ENCODE measurements at regions not wholly inside any gene's neighbourhood (a gene's known extent, or its start where the extent isn't known, plus 50 kb on each side); places are given as distances from the start of the nearest gene placed in this dataset.
A peak's percentile ranks its signal among the peaks of the same experiment; 100 is the strongest.

GRCh38 chr5:122701640-122702523 is 73.0 kb upstream of the SNX2 start:
- in situ Hi-C loops (cut with HindIII; ENCODE audit: low pct_unique_long_range_greater_than_20kb, low sequenced_read_pairs): no loop called here
- no peak for DNase-seq (ENCODE audit: low read depth)

- in situ Hi-C loops (cut with HindIII; ENCODE audit: low pct_unique_long_range_greater_than_20kb, low sequenced_read_pairs): no loop called here
- DNase-seq (ENCODE audit: low read depth): no peak
These were observed 72.4 kb upstream of the SNX2 start for GRCh38 chr5:122702524-122702875.

GRCh38 chr5:122703203-122703602 is 71.7 kb upstream of the SNX2 start:
- in situ Hi-C loops (cut with HindIII; ENCODE audit: low pct_unique_long_range_greater_than_20kb, low sequenced_read_pairs): no loop called here
- DNase-seq (ENCODE audit: low read depth): no peak

- peak; percentile 14 for DNase-seq (ENCODE audit: low read depth)
- in situ Hi-C loops (cut with HindIII; ENCODE audit: low pct_unique_long_range_greater_than_20kb, low sequenced_read_pairs): no loop called here
These were observed 70.4 kb upstream of the SNX2 start for GRCh38 chr5:122704247-122705036.

- DNase-seq (ENCODE audit: low read depth): no peak
- in situ Hi-C loops (cut with HindIII; ENCODE audit: low pct_unique_long_range_greater_than_20kb, low sequenced_read_pairs): no loop called here
These were observed 69.0 kb upstream of the SNX2 start for GRCh38 chr5:122705851-122706250.

- DNase-seq (ENCODE audit: low read depth): no peak
- in situ Hi-C loops (cut with HindIII; ENCODE audit: low pct_unique_long_range_greater_than_20kb, low sequenced_read_pairs): no loop called here
These were observed 67.1 kb upstream of the SNX2 start for GRCh38 chr5:122707796-122708195.

GRCh38 chr5:122713041-122713440 is 61.8 kb upstream of the SNX2 start:
- no peak for DNase-seq (ENCODE audit: low read depth)
- in situ Hi-C loops (cut with HindIII; ENCODE audit: low pct_unique_long_range_greater_than_20kb, low sequenced_read_pairs): no loop called here

- in situ Hi-C loops (cut with HindIII; ENCODE audit: low pct_unique_long_range_greater_than_20kb, low sequenced_read_pairs): no loop called here
- no peak for DNase-seq (ENCODE audit: low read depth)
These were observed 59.8 kb upstream of the SNX2 start for GRCh38 chr5:122715095-122715494.

GRCh38 chr5:122718611-122719010 is 56.3 kb upstream of the SNX2 start:
- DNase-seq (ENCODE audit: low read depth): no peak
- in situ Hi-C loops (cut with HindIII; ENCODE audit: low pct_unique_long_range_greater_than_20kb, low sequenced_read_pairs): no loop called here

GRCh38 chr5:122719991-122720746 is 54.7 kb upstream of the SNX2 start:
- in situ Hi-C loops (cut with HindIII; ENCODE audit: low pct_unique_long_range_greater_than_20kb, low sequenced_read_pairs): no loop called here
- no peak for DNase-seq (ENCODE audit: low read depth)

GRCh38 chr5:122721127-122721526 is 53.8 kb upstream of the SNX2 start:
- no peak for DNase-seq (ENCODE audit: low read depth)
- in situ Hi-C loops (cut with HindIII; ENCODE audit: low pct_unique_long_range_greater_than_20kb, low sequenced_read_pairs): no loop called here

GRCh38 chr5:122722341-122722740 is 52.5 kb upstream of the SNX2 start:
- DNase-seq (ENCODE audit: low read depth): no peak
- in situ Hi-C loops (cut with HindIII; ENCODE audit: low pct_unique_long_range_greater_than_20kb, low sequenced_read_pairs): no loop called here

GRCh38 chr5:122723606-122724352 is 51.1 kb upstream of the SNX2 start:
- in situ Hi-C loops (cut with HindIII; ENCODE audit: low pct_unique_long_range_greater_than_20kb, low sequenced_read_pairs): no loop called here
- DNase-seq (ENCODE audit: low read depth): no peak

All from Caki2 (cell line).